ENCODE measurements at regions not wholly inside any gene's neighbourhood (a gene's known extent, or its start where the extent isn't known, plus 50 kb on each side); places are given as distances from the start of the nearest gene placed in this dataset.

- TF ChIP-seq CTCF (IDR thresholded peaks at IDR 0.05) (no peak), POLR2A (IDR thresholded peaks at IDR 0.05) (no peak)
These were observed 254.3 kb upstream of the LRRC3B start for GRCh38 chr3:26368312-26368711.
